AG09319 (cell line): ENCODE measurements at regions not wholly inside any gene's neighbourhood (a gene's known extent, or its start where the extent isn't known, plus 50 kb on each side); places are given as distances from the start of the nearest gene placed in this dataset.

Source experiments
- DNase-seq: peaks from one replicate; pipeline ENCODE4 v3.0.0-alpha.2; 2010; ENCODE audit warnings: low read depth; ENCODE audit errors: extremely low read depth
- CTCF ChIP-seq: IDR thresholded peaks from 2 replicates; pipeline ENCODE4 v1.5.1; 2011; ENCODE audit warnings: low read depth, mild to moderate bottlenecking, inconsistent platforms, low read length, moderate library complexity

- DNase-seq, result no peak
- TF ChIP-seq CTCF, result no peak
Observed at GRCh38 chr17:56661906-56662305, 68.4 kb downstream of the NOG start.

GRCh38 chr17:56665864-56666263 lies 72.4 kb downstream of the NOG start:
- DNase-seq, result no peak
- no peak for TF ChIP-seq CTCF

GRCh38 chr17:56667925-56668458 lies 74.5 kb downstream of the NOG start:
- DNase-seq, result no peak
- TF ChIP-seq CTCF, result no peak

GRCh38 chr17:56672195-56672594 lies 78.7 kb downstream of the NOG start:
- TF ChIP-seq CTCF, result no peak
- no peak for DNase-seq

- no peak for TF ChIP-seq CTCF
- no peak for DNase-seq
Observed at GRCh38 chr17:56674401-56674925, 81.0 kb downstream of the NOG start.

GRCh38 chr17:56675876-56676660 lies 82.6 kb downstream of the NOG start:
- no peak for DNase-seq
- TF ChIP-seq CTCF, result no peak

GRCh38 chr17:56676810-56677209 lies 83.3 kb downstream of the NOG start:
- no peak for DNase-seq
- no peak for TF ChIP-seq CTCF
